ENCODE measurements at regions not wholly inside any gene's neighbourhood (a gene's known extent, or its start where the extent isn't known, plus 50 kb on each side); places are given as distances from the start of the nearest gene placed in this dataset.

DNA sequence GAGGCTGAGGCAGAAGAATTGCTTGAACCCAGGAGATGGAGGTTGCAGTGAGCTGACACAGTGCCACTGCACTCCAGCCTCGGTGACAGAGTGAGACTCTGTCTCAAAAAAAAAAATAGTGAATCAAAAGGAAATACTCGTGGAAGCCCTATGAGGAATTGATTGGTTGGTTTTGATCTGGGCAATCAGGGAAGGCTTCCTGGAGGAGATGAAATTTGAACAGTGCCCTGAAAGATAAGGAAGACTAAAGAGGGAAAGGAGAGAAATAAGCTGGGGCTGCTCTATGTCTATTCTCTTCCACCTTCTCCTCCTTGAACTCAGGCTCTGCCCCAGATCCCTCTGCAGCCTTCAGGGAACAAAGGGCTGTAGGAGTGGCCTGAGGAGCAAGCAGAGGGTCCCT lies 54.1 kb downstream of the IRF2BPL start:
- 67 to 81% (median 78%) methylated on average over 2 of the region's 2 CpGs for WGBS, 5 donors
- intact Hi-C loops (cut with DNase I; ENCODE audit: low total_unique reads): no loop called here
- no peak for DNase-seq
- H3K4me3 ChIP-seq: no peak overlapping the region
- H3K9me3 ChIP-seq: no peaks in the 10 kb centered on the region
- H3K36me3 ChIP-seq: no peaks in the 10 kb centered on the region
- no peak overlapping the region for H3K27ac ChIP-seq
- H3K4me1 ChIP-seq: peaks cover 0 to 19% (median 13%) of the 10 kb centered on the region in 6 donors
- no peaks in the 10 kb centered on the region for H3K27me3 ChIP-seq (replicated peaks in 1 of 7)
- TF ChIP-seq POLR2AphosphoS5 (IDR thresholded peaks at IDR 0.05): no peak
- no peak for TF ChIP-seq POLR2A (IDR thresholded peaks at IDR 0.05)

DNA sequence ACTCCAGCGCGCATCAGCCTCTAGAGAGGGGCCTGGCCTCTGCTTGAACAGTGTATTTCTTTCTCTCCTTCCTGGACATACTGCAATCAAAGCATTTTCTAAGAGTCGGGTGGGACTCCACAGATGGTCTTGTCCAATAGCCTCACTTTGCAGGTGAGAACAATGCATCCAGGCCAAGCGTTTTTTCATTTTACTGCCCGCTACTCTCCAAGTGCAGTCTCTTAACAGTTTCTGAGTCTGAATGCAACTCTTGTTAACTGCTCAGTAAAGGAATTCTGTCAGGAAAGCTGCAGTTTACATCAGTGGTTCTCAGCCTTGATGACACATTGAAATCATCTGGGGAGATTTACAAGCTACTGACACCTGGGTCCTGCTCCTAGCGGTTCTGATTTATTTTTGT lies 57.0 kb downstream of the IRF2BPL start:
- TF ChIP-seq POLR2AphosphoS5 (IDR thresholded peaks at IDR 0.05) (no peak), POLR2A (IDR thresholded peaks at IDR 0.05) (no peak)
- TF ChIP-seq, protein P1, sequence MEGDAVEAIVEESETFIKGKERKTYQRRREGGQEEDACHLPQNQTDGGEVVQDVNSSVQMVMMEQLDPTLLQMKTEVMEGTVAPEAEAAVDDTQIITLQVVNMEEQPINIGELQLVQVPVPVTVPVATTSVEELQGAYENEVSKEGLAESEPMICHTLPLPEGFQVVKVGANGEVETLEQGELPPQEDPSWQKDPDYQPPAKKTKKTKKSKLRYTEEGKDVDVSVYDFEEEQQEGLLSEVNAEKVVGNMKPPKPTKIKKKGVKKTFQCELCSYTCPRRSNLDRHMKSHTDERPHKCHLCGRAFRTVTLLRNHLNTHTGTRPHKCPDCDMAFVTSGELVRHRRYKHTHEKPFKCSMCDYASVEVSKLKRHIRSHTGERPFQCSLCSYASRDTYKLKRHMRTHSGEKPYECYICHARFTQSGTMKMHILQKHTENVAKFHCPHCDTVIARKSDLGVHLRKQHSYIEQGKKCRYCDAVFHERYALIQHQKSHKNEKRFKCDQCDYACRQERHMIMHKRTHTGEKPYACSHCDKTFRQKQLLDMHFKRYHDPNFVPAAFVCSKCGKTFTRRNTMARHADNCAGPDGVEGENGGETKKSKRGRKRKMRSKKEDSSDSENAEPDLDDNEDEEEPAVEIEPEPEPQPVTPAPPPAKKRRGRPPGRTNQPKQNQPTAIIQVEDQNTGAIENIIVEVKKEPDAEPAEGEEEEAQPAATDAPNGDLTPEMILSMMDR (IDR thresholded peaks at IDR 0.05 in 8 of 11, conservative IDR thresholded peaks at IDR 0.05 in 3 of 11): no peak
- intact Hi-C loops (cut with DNase I; ENCODE audit: low total_unique reads): no loop called here
- WGBS, 5 donors: 78 to 92% (median 89%) methylated on average over 6 of the region's 6 CpGs
- H3K4me3 ChIP-seq: no peak overlapping the region
- no peaks in the 10 kb centered on the region for H3K27me3 ChIP-seq (replicated peaks in 1 of 7)
- H3K36me3 ChIP-seq: no peaks in the 10 kb centered on the region
- H3K4me1 ChIP-seq: no peaks in the 10 kb centered on the region
- H3K27ac ChIP-seq: no peak overlapping the region
- no peaks in the 10 kb centered on the region for H3K9me3 ChIP-seq
- no peak for DNase-seq

DNA sequence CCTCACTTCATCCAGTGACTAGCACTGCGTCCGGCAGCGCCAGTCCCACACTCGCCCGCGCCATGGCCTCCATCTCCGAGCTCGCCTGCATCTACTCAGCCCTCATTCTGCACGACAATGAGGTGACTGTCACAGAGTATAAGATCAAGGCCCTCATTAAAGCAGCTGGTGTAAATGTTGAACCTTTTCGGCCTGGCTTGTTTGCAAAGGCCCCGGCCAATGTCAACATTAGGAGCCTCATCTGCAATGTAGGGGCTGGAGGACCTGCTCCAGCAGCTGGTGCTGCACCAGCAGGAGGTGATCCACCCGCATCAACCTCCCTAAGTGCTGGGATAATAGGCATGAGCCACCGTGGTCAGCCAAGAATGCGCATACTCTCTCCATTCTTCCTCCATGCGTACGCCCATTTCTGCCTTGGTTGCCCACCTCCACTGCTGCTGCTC lies 59.9 kb downstream of the IRF2BPL start:
- intact Hi-C loops (cut with DNase I; ENCODE audit: low total_unique reads): no loop called here
- Histone ChIP-seq H3K27ac (no peak overlapping the region), H3K27me3 (replicated peaks in 1 of 7) (no peaks in the 10 kb centered on the region), H3K4me3 (no peak overlapping the region), H3K9me3 (no peaks in the 10 kb centered on the region), H3K36me3 (no peaks in the 10 kb centered on the region), H3K4me1 (peaks cover 0 to 21% (median 2%) of the 10 kb centered on the region in 6 donors)
- 92 to 99% (median 95%) methylated on average over 16 of the region's 16 CpGs for WGBS, 5 donors
- no peak for TF ChIP-seq POLR2A (IDR thresholded peaks at IDR 0.05)
- no peak for TF ChIP-seq POLR2AphosphoS5 (IDR thresholded peaks at IDR 0.05)
- TF ChIP-seq, protein P1 (IDR thresholded peaks at IDR 0.05 in 8 of 11, conservative IDR thresholded peaks at IDR 0.05 in 3 of 11): no peak
- no peak for DNase-seq

DNA sequence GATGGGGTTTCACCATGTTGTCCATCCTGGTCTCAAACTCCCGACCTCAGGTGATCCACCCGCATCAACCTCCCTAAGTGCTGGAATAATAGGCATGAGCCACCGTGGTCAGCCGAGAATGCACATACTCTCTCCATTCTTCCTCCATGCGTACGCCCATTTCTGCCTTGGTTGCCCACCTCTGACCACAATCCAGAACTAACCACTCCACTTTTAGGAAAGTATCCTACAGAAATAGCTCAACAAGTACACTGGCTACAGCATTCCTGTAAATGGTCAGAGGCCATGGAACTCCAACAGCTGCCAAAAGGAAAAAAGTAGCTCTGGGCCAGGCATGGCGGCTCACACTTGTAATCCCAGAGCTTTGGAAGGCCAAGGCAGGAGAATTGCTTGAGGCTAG lies 60.7 kb downstream of the IRF2BPL start:
- TF ChIP-seq POLR2AphosphoS5 (IDR thresholded peaks at IDR 0.05) (no peak), POLR2A (IDR thresholded peaks at IDR 0.05) (no peak)
- TF ChIP-seq, protein P1 (IDR thresholded peaks at IDR 0.05 in 8 of 11, conservative IDR thresholded peaks at IDR 0.05 in 3 of 11): no peak
- Histone ChIP-seq H3K36me3 (no peaks in the 10 kb centered on the region), H3K4me3 (no peak overlapping the region), H3K27ac (no peak overlapping the region), H3K9me3 (no peaks in the 10 kb centered on the region), H3K4me1 (peaks cover 0 to 29% (median 8%) of the 10 kb centered on the region in 6 donors), H3K27me3 (replicated peaks in 1 of 7) (no peaks in the 10 kb centered on the region)
- 88 to 96% (median 95%) methylated on average over 7 of the region's 7 CpGs for WGBS, 5 donors
- DNase-seq: no peak
- intact Hi-C loops (cut with DNase I; ENCODE audit: low total_unique reads): no loop called here

DNA sequence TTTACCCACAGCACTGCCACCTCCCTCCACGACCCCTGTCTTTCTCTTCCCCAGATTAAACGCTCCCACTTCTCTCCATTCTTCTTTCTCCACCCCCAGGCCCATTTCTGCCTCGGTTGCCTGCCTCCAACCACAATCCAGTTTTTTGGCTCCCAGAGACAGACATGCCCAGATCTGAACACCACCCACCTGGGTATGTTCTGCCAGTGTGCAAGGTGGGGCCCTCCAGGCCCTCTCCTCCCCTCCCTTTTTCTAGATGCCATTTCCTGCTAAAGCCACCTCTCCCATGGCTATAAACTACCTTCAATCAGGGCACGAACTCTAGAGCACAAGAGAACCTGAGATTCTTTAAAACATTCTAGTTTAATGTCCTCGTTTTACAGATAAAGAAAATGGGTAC lies 63.3 kb downstream of the IRF2BPL start:
- Histone ChIP-seq H3K4me1 (peaks cover 8 to 55% (median 32%) of the 10 kb centered on the region in 6 donors), H3K36me3 (no peaks in the 10 kb centered on the region), H3K27ac (no peak overlapping the region), H3K27me3 (replicated peaks in 1 of 7) (no peaks in the 10 kb centered on the region), H3K4me3 (no peak overlapping the region), H3K9me3 (no peaks in the 10 kb centered on the region)
- TF ChIP-seq POLR2A (IDR thresholded peaks at IDR 0.05) (no peak), POLR2AphosphoS5 (IDR thresholded peaks at IDR 0.05) (no peak)
- TF ChIP-seq, protein P1 (IDR thresholded peaks at IDR 0.05 in 8 of 11, conservative IDR thresholded peaks at IDR 0.05 in 3 of 11): no peak
- DNase-seq: no peak
- intact Hi-C loops (cut with DNase I; ENCODE audit: low total_unique reads): no loop called here
- WGBS, 5 donors: 80 to 87% (median 85%) methylated on average over 5 of the region's 5 CpGs
